ENCODE measurements at regions not wholly inside any gene's neighbourhood (a gene's known extent, or its start where the extent isn't known, plus 50 kb on each side); places are given as distances from the start of the nearest gene placed in this dataset.

DNA sequence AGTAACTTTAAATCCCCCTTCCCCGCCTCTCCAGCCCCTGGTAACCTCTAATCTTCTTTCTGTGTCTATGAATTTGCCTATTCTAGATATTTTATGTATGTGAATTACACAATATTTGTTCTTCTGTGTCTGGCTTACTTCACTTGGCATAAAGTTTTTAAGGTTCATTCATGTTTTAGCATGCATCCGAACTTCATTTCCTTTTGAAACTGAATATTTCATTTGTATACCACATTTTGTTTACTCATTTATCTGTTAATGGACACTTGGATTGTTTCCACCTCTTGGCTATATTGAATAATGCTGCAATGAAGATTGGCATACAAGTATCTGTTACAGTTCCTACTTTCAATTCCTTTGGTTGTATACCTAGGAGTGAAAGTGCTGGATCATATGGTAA lies 205.3 kb downstream of the TM2D1 start:
- no peak for TF ChIP-seq CTCF (conservative IDR thresholded peaks at IDR 0.05; ENCODE audit: control insufficient read depth, insufficient read depth, low read depth, low read length)
- no peak overlapping the region for H3K4me3 ChIP-seq (ENCODE audit: control insufficient read depth, low read depth, low read length)

GRCh38 chr1:61518670-61519400 lies 206.1 kb downstream of the TM2D1 start:
- peak; percentile 36 for DNase-seq (ENCODE audit: low read depth)
- no peak overlapping the region for H3K4me3 ChIP-seq (ENCODE audit: control insufficient read depth, low read depth, low read length)
- TF ChIP-seq CTCF (conservative IDR thresholded peaks at IDR 0.05; ENCODE audit: control insufficient read depth, insufficient read depth, low read depth, low read length), result peak; percentile 29

More for the DNA sequence above, 205.3 kb downstream of the TM2D1 start:
- DNase-seq (ENCODE audit: low read depth), result no peak

DNA sequence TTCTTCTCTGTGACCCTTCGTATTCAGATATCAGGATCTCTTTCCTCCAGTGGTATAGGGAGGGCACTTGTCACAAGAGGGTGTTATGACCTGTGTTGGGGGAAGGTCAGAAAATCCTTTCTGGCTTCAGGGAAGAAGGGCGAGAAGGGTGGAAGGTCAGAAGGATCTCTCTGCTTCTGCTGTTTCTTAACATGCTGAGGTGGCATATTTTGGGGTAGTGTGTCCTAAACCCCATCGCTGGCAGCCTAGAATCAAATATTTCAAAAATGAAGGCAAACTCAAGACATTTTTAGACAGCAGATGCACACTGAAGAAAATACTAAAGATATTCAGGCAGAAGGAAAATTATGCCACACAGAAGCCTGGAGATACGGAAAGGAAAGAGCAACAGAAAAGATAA lies 207.6 kb downstream of the TM2D1 start:
- no peak overlapping the region for H3K4me3 ChIP-seq (ENCODE audit: control insufficient read depth, low read depth, low read length)
- TF ChIP-seq CTCF (conservative IDR thresholded peaks at IDR 0.05; ENCODE audit: control insufficient read depth, insufficient read depth, low read depth, low read length), result no peak
- no peak for DNase-seq (ENCODE audit: low read depth)

DNA sequence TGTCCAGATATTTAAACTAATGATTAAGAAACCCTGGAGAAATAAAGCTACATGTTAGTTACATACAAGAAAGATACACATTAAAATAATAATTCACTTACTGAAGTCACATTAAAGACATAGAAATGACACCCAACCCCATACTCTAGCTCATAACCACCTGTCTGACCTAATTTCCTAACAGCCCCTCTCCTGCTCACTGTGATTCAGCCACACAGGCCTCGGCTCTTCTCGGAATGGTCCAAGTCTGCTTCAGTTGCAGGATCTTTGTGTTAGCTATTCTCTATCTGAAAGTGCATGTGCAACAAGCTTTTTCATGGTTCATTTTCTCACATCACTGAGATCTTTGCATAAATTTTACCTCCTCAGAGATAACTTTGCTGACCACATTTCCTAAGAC lies 209.8 kb downstream of the TM2D1 start:
- no peak for DNase-seq (ENCODE audit: low read depth)
- no peak for TF ChIP-seq CTCF (conservative IDR thresholded peaks at IDR 0.05; ENCODE audit: control insufficient read depth, insufficient read depth, low read depth, low read length)
- no peak overlapping the region for H3K4me3 ChIP-seq (ENCODE audit: control insufficient read depth, low read depth, low read length)

Measured in fibroblast of mammary gland (primary cell).